DMS114 treated with DMSO at 0.1 percent for 48 hours (cell line): ENCODE measurements at regions not wholly inside any gene's neighbourhood (a gene's known extent, or its start where the extent isn't known, plus 50 kb on each side); places are given as distances from the start of the nearest gene placed in this dataset.
"Not testable (repeated sequence)": the region's sequence is repeated elsewhere in the genome, so short reads cannot be mapped to it uniquely, and the experiment has no call there.

Experiments
- DNase-seq: peaks from one replicate; lab custom pipeline; 2025; ENCODE audit not compliant: unreplicated experiment; lab: John Stamatoyannopoulos, UW

GRCh38 chr11:16536513-16536912, 180.2 kb upstream of the SOX6 start:
- no peak for DNase-seq

GRCh38 chr11:16528639-16529038, 172.3 kb upstream of the SOX6 start:
- no peak for DNase-seq

GRCh38 chr11:16527525-16528246, 171.3 kb upstream of the SOX6 start:
- no peak for DNase-seq

GRCh38 chr11:16526947-16527346, 170.6 kb upstream of the SOX6 start:
- no peak for DNase-seq

- DNase-seq, result not testable (repeated sequence)
Observed at GRCh38 chr11:16520713-16521112, 164.4 kb upstream of the SOX6 start.

- no peak for DNase-seq
Observed at GRCh38 chr11:16512899-16513241, 156.5 kb upstream of the SOX6 start.

- no peak for DNase-seq
Observed at GRCh38 chr11:16512198-16512898, 156.0 kb upstream of the SOX6 start.

- DNase-seq, result no peak
Observed at GRCh38 chr11:16511116-16512114, 155.1 kb upstream of the SOX6 start.

- DNase-seq, result no peak
Observed at GRCh38 chr11:16505481-16505880, 149.1 kb upstream of the SOX6 start.

- not testable (repeated sequence) for DNase-seq
Observed at GRCh38 chr11:16503891-16504290, 147.5 kb upstream of the SOX6 start.

GRCh38 chr11:16494918-16495691, 138.8 kb upstream of the SOX6 start:
- DNase-seq, result no peak

- DNase-seq, result no peak
Observed at GRCh38 chr11:16484434-16484833, 128.1 kb upstream of the SOX6 start.

GRCh38 chr11:16474659-16475058, 118.3 kb upstream of the SOX6 start:
- no peak for DNase-seq

- no peak for DNase-seq
Observed at GRCh38 chr11:16469968-16470367, 113.6 kb upstream of the SOX6 start.

GRCh38 chr11:16468735-16469453, 112.5 kb upstream of the SOX6 start:
- no peak for DNase-seq

GRCh38 chr11:16460508-16460907, 104.2 kb upstream of the SOX6 start:
- DNase-seq, result no peak

- DNase-seq, result no peak
Observed at GRCh38 chr11:16456366-16456765, 100.0 kb upstream of the SOX6 start.

- DNase-seq, result no peak
Observed at GRCh38 chr11:16454289-16454863, 98.0 kb upstream of the SOX6 start.

GRCh38 chr11:16448123-16448717, 91.9 kb upstream of the SOX6 start:
- DNase-seq, result no peak
